Left colon (tissue), 2 donors: ENCODE measurements at regions not wholly inside any gene's neighbourhood (a gene's known extent, or its start where the extent isn't known, plus 50 kb on each side); places are given as distances from the start of the nearest gene placed in this dataset.
A peak's percentile ranks its signal among the peaks of the same experiment; 100 is the strongest.
"Not testable (repeated sequence)": the region's sequence is repeated elsewhere in the genome, so short reads cannot be mapped to it uniquely, and the experiment has no call there.

Experiments
- ATAC-seq: fragments of 200-7000 bp; cut with Tn5 transposase; one replicate; pipeline ENCODE4 v1.9.1; 2020; ENCODE audit warnings: mild to moderate bottlenecking, moderate library complexity
- DNase-seq, 2 donors: peaks; one replicate each; pipeline ENCODE4 v3.0.0-alpha.2; 2020
- intact Hi-C, 2 donors: fragments of 100-400 bp; cut with DNase I in 1 of 2; cut with micrococcal nuclease in 1 of 2; formaldehyde crosslinking; loops; one replicate each; pipeline versions ENCODE4 v1.11.2 to v1.14.0; 2022; cut with DNase I, micrococcal nuclease
- donor health status: DM: no; HTN: no; CAD: no.
- donor health status: DM: yes; HTN: yes; CAD: no.

GRCh38 chr16:63904182-63904581 is 1217.7 kb downstream of the CDH11 start:
- DNase-seq (no peak), ATAC-seq (no peak)
- intact Hi-C loops: no loop called here

- DNase-seq (no peak), ATAC-seq (no peak)
- intact Hi-C loops: no loop called here
These were observed 1225.3 kb downstream of the CDH11 start for GRCh38 chr16:63896383-63897109.

- DNase-seq (no peak), ATAC-seq (no peak)
- intact Hi-C loops: no loop called here
These were observed 1231.1 kb downstream of the CDH11 start for GRCh38 chr16:63890723-63891122.

DNA sequence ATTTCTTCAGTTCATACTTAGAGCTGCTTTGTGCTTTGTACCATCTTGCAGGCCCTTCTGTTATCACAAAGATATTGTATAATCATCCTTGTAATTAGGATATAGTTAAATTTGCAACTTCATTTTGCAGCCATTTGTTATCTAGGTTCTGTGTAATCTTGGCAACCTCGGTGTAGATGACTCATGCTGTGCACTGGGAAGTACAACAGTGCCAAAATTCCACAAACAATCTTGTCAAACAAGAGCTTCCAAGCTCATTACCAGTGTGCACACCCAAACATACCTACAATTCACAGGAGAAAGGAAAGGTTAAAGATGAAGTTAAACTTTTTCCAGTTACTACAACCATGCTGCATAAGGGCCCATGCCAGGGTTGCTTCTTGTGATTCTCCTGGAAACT is 1231.8 kb downstream of the CDH11 start:
- DNase-seq (no peak), ATAC-seq (peak; percentile 40)
- intact Hi-C loops: no loop called here

DNA sequence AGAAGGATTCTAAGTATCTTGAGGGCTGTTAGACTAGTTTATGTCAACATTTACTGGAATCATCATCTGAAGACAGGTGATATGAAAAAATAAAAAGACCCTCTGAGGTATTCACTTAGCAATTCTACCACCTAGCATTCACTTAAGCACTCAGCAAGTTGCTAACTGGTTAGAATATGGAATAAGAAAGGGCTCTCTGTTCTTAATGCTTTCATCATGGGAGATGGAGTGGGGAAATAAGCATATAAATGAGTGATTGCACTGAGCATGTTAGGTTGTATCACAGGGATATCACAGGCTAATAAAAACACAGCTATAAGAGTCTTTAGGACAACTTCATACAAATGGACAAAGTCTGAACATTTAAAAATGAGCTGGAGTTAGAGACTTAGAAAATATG is 1238.8 kb downstream of the CDH11 start:
- no peak for DNase-seq
- no peak for ATAC-seq
- intact Hi-C loops: no loop called here

DNA sequence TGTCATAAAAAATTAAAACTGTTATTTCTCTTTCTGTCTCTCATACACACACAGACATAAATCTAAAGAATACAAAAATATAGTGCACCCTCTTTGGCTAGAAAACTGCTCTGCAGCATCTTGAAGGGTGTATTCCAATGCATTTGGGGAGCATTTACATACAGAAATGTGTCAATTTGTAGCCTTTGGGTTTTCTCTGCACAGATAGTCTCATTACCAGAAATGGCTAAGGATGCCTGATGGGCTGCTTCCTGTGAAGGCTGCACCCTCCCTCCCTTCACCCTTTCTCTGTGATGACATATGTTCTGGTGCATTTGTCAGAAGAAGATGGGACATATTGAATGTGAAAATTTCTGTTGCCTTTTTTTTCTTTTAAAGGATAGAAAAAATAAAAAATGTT is 1239.3 kb downstream of the CDH11 start:
- DNase-seq (no peak), ATAC-seq (no peak)
- intact Hi-C loops: no loop called here

DNA sequence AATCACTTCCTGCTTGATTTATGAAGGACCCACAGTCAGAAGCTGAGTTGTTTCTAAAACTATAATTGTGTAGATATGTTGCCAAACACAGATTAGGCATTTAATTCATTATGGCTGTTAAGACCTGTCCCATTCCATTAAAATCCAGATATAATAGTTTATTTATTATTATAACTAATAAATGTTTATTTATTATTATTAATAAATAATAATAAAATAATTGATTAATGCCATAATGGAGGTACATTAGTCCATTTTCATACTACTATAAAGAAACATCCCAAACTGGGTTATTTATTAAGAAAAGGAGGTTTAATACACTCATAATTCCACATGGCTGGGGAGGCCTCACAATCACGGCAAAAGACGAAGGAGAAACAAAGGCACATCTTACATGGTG is 1240.9 kb downstream of the CDH11 start:
- intact Hi-C loops: no loop called here
- DNase-seq (no peak), ATAC-seq (no peak)

DNA sequence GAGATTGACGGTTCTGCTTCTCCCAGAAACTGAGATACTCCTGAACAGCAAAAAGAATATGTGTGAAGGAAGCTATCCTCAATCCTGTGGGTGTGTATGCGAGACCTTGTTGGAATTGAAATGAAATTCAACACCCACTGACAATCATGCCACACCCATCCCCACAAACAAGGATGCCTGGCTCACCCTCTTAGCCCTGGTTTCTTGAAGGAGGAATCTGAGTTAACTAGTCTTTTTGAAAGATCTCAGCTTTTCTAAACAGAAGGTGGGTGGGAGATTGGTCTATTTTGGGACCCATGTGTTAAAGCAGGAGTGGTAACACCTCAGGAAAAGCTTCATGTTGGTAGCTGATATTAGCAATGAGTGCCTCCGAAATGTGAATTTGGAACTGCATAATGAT is 1244.5 kb downstream of the CDH11 start:
- intact Hi-C loops: no loop called here
- ATAC-seq: no peak

DNA sequence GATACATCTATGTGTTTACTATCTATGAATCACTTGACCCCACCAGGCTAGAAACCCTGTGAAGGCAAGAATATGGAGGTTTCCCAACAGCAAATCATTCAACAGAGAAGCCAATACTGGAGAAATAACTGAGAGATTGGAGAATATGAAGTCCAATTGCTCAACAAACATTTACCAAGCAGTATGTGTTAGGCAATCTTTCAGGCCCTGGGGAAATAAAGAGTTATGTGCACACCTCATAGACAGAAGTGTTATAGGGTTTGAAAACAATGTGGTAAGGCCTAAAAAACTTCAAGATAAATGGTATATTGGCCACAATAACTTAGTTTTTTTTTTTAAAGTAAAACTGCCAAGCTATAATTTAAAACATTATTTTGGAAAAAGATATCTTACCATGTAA is 1245.8 kb downstream of the CDH11 start:
- intact Hi-C loops: no loop called here
- no peak for DNase-seq
- no peak for ATAC-seq

More for the DNA sequence above, 1244.5 kb downstream of the CDH11 start:
- DNase-seq: no peak

DNA sequence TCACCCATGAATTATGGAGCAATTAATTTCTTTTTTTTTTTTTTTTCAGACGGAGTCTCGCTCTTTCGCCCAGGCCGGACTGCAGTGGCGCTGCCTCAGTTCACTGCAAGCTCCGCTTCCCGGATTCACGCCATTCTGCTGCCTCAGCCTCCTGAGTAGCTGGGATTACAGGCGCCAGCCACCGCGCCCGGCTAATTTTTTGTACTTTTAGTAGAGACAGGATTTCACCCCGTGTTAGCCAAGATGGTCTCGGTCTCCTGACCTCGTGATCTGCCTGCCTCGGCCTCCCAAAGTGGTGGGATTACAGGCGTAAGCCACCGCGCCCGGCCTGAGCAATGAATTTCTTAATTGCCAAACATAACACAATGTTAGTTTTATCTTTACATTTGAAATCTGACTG is 1261.2 kb downstream of the CDH11 start:
- DNase-seq, ATAC-seq, intact Hi-C loops: not testable (repeated sequence)

GRCh38 chr16:63856537-63856936 is 1265.3 kb downstream of the CDH11 start:
- no peak for DNase-seq
- intact Hi-C loops: loop anchor here in 1 of 2 donors (10.0 kb wide), 1 partner anchor 58 kb away; no protein-coding TSS in a partner anchor
- no peak for ATAC-seq

- intact Hi-C loops: loop anchor here in 1 of 2 donors (10.0 kb wide), 1 partner anchor 64 kb away; no protein-coding TSS in a partner anchor
- ATAC-seq (no peak), DNase-seq (no peak)
These were observed 1270.9 kb downstream of the CDH11 start for GRCh38 chr16:63850979-63851378.

DNA sequence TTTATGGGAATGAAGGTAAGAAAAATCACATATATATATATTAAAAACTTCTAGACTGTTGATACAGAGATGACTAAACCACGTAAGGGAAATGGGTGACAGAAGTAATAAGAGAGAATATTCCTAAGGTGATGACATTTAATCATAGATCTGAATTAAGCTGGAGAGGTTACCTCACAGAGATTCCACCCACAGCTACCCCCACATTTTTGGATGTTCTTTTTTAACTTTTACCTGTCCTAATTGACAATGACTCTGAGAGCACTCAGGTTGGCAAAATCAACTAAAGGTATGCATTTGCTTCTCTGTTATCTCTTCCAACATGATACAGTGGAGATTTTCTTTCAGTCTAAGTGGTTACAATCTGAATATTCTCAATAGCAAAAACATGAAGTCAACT is 1280.6 kb downstream of the CDH11 start:
- intact Hi-C loops: no loop called here
- ATAC-seq: no peak
- DNase-seq: no peak

- no peak for DNase-seq
- intact Hi-C loops: no loop called here
- ATAC-seq: no peak
These were observed 1291.8 kb downstream of the CDH11 start for GRCh38 chr16:63830061-63830460.

GRCh38 chr16:63822818-63823217 is 1299.0 kb downstream of the CDH11 start:
- ATAC-seq (no peak), DNase-seq (no peak)
- intact Hi-C loops: no loop called here

- intact Hi-C loops: no loop called here
- no peak for ATAC-seq
- DNase-seq: no peak
These were observed 1305.6 kb downstream of the CDH11 start for GRCh38 chr16:63816276-63816675.

- intact Hi-C loops: no loop called here
- ATAC-seq (no peak), DNase-seq (no peak)
These were observed 1308.0 kb downstream of the CDH11 start for GRCh38 chr16:63813862-63814261.

DNA sequence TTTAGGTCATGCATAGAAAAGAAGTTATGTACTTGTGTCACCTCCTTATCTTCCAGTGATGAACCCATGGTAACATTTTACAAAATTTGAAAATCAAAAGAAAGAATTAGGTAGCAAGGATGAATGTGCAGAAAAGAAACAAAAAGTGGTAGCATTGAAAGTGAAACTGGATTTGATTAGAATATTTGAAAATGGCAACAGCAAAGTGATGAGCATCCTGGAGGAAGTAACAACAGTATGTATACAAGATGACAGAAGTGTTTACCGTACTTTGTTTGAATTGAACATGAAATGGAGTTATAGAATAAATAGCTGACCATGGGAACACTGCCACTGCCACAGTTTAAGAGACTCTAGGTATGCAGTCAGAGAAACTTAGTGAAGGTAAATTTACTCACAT is 1313.1 kb downstream of the CDH11 start:
- ATAC-seq (no peak), DNase-seq (no peak)
- intact Hi-C loops: no loop called here

DNA sequence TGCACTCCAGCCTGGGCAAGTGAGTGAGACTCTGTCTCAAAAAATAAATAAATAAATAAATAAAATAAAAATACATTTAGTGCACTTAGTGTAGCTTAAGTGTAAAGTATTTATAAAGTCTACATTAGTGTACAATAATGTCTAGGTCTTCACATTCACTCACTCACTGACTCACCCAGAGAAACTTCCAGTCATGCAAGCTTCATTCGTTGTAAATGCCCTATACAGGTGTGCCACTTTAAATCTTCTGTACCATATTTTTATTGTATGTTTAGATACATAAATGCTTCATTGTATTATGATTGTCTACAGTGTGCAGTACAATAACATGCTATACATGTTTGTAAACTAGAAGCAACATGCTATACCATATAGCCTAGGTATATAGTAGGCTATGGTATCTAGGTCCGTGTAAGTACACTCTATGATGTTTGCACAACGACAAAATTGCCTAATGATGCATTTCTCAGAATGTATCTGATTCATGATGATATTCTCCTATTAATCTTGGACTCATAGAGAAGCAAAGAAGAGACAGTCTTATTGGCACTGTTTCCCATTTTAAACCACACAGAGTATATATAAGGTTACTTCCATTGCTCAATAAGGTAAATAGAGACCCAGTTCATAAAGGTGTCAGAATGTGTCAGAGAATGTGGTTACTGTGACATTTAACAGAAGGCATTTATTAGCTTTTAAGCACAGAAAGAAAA is 1314.9 kb downstream of the CDH11 start:
- ATAC-seq (no peak), DNase-seq (no peak)
- intact Hi-C loops: no loop called here

GRCh38 chr16:63804126-63804525 is 1317.7 kb downstream of the CDH11 start:
- ATAC-seq (no peak), DNase-seq (no peak)
- intact Hi-C loops: no loop called here

DNA sequence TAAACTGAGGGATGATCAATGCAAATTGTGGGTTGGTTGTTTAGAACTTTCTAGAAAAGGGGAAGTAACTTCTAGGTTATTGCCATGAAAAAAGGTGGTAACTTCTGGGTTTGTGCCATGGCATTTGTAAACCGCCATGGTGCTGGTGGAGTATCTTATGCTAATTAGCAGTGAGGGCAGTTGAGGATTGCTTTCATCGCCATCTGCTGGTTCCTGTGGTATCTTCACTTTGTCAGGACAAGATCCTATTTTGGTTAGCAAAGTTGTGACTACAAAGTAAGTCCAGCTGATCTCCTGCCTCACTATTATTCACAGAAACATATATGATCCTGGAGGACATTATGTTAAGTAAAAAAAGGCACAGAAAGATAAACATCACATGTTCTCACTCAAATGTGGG is 1332.3 kb downstream of the CDH11 start:
- no peak for DNase-seq
- no peak for ATAC-seq
- intact Hi-C loops: no loop called here
